ENCODE measurements at regions not wholly inside any gene's neighbourhood (a gene's known extent, or its start where the extent isn't known, plus 50 kb on each side); places are given as distances from the start of the nearest gene placed in this dataset.

GRCh38 chr1:93744299-93744988, 62.8 kb upstream of the BCAR3 start:
- ATAC-seq = peak; percentile 31 to 35

- no peak for ATAC-seq
Measured at GRCh38 chr1:93743465-93743864, 61.8 kb upstream of the BCAR3 start.

GRCh38 chr1:93740601-93741031, 59.0 kb upstream of the BCAR3 start:
- no peak for ATAC-seq

- ATAC-seq = no peak
Measured at GRCh38 chr1:93740157-93740556, 58.5 kb upstream of the BCAR3 start.

- no peak for ATAC-seq
Measured at GRCh38 chr1:93739472-93739871, 57.8 kb upstream of the BCAR3 start.

- ATAC-seq = no peak
Measured at GRCh38 chr1:93738926-93739325, 57.3 kb upstream of the BCAR3 start.

GRCh38 chr1:93738075-93738622, 56.5 kb upstream of the BCAR3 start:
- peak in 1 of 2 donors; percentile 7 for ATAC-seq

- no peak for ATAC-seq
Measured at GRCh38 chr1:93735722-93736121, 54.1 kb upstream of the BCAR3 start.

GRCh38 chr1:93734999-93735398, 53.4 kb upstream of the BCAR3 start:
- no peak for ATAC-seq

- ATAC-seq = no peak
Measured at GRCh38 chr1:93733340-93733739, 51.7 kb upstream of the BCAR3 start.

GRCh38 chr1:93732514-93732913, 50.9 kb upstream of the BCAR3 start:
- no peak for ATAC-seq

All from activated CD4-positive, CD25-positive, alpha-beta regulatory T cell treated with anti-CD3 and anti-CD28 coated beads, Interleukin-2, amount 50 U/mL, for 24 hours (primary cell).